H1 (cell line): ENCODE measurements at regions not wholly inside any gene's neighbourhood (a gene's known extent, or its start where the extent isn't known, plus 50 kb on each side); places are given as distances from the start of the nearest gene placed in this dataset.

Source experiments
- CTCF ChIP-seq, 3 experiments: IDR thresholded peaks; 1 replicate in 2 of 3; 2 replicates in 1 of 3; pipeline versions ENCODE4 v1.5.1 to v1.6.1; 2011; ENCODE audit warnings: low read length in 3 of 3, mild to moderate bottlenecking in 3 of 3, inconsistent platforms in 2 of 3, low read depth in 1 of 3, moderate library complexity in 1 of 3; ENCODE audit not compliant: insufficient read depth in 1 of 3; ENCODE audit errors: control extremely low read depth in 1 of 3
- JUND ChIP-seq: IDR thresholded peaks from 2 replicates; pipeline ENCODE4 v1.6.1; 2011; ENCODE audit warnings: mild to moderate bottlenecking, improper control_type of control experiment, low read length

GRCh38 chr14:97277711-97278110 lies 480.5 kb downstream of the VRK1 start:
- no peak for TF ChIP-seq JUND
- no peak for TF ChIP-seq CTCF (IDR thresholded peaks at IDR 0.05; ENCODE audit: control extremely low read depth in 1 of 3, insufficient read depth in 1 of 3, low read depth in 1 of 3, low read length in 3 of 3)
